ENCODE measurements at regions not wholly inside any gene's neighbourhood (a gene's known extent, or its start where the extent isn't known, plus 50 kb on each side); places are given as distances from the start of the nearest gene placed in this dataset.

GRCh38 chr6:147078106-147078505, 126.1 kb upstream of the STXBP5 start:
- H3K27me3 ChIP-seq (replicated peaks in 1 of 2; ENCODE audit: control insufficient read depth in 2 of 2, insufficient read depth in 2 of 2, low read length in 1 of 2), result no peaks in the 10 kb centered on the region
- ChIA-PET SMC1A (ENCODE audit: uncharacterized antibody, unreplicated experiment) (no interaction called here), CTCF (interaction anchor here (0.6 kb wide), 1 partner anchor 230 kb away, joined by 3 read pairs; no protein-coding TSS in a partner anchor), POLR2A (no interaction called here), RAD21 (ENCODE audit: unreplicated experiment) (no interaction called here)
- no peaks in the 10 kb centered on the region for H3K9me3 ChIP-seq (replicated peaks; ENCODE audit: control insufficient read depth, insufficient read depth, low read length)
- H2AFZ ChIP-seq (ENCODE audit: control insufficient read depth, low read depth, low read length), result no peak overlapping the region
- H3K9ac ChIP-seq (ENCODE audit: control insufficient read depth, insufficient read depth, low read length), result no peak overlapping the region
- no peaks in the 10 kb centered on the region for H4K20me1 ChIP-seq (ENCODE audit: control insufficient read depth, insufficient read depth)
- H3K27ac ChIP-seq (ENCODE audit: control insufficient read depth, insufficient read depth), result no peak overlapping the region
- 41% methylated on average over 2 of the region's 2 CpGs for whole genome bisulfite sequencing (ENCODE audit: insufficient coverage, insufficient replicate concordance, low lambda C conversion rate, missing lambda C conversion rate)
- no peak overlapping the region for H3K4me2 ChIP-seq (ENCODE audit: control insufficient read depth, insufficient read depth)
- H3K79me2 ChIP-seq (ENCODE audit: control insufficient read depth, insufficient read depth, low read length), result no peaks in the 10 kb centered on the region
- ATAC-seq, result no peak
- H3K36me3 ChIP-seq (ENCODE audit: control insufficient read depth in 2 of 2, insufficient read depth in 2 of 2, low read length in 1 of 2), result no peaks in the 10 kb centered on the region
- intact Hi-C loops (cut with micrococcal nuclease; ENCODE audit: unreplicated experiment) (no loop called here), in situ Hi-C loops (cut with MboI) (no loop called here)
- BruUV-seq (replicated peaks), result no TSS peak
- TF ChIP-seq SREBF2 (IDR thresholded peaks at IDR 0.05; ENCODE audit: low read length) (no peak), HDGF (IDR thresholded peaks at IDR 0.05) (no peak), MLLT1 (IDR thresholded peaks at IDR 0.05) (no peak), MTA2 (IDR thresholded peaks at IDR 0.05; ENCODE audit: low read depth) (no peak), ELK1 (IDR thresholded peaks at IDR 0.05; ENCODE audit: low read depth, low read length) (no peak), ETV6 (conservative IDR thresholded peaks at IDR 0.05 in 1 of 2, IDR thresholded peaks at IDR 0.05 in 1 of 2; ENCODE audit: borderline replicate concordance in 1 of 2, low read depth in 1 of 2) (no peak), JUND (IDR thresholded peaks at IDR 0.05; ENCODE audit: low read depth, low read length) (no peak)
- no peak overlapping the region for H3K4me3 ChIP-seq
- H3K4me1 ChIP-seq (ENCODE audit: control insufficient read depth, insufficient read depth, low read length), result no peaks in the 10 kb centered on the region
- FAIRE-seq, result no peak
- DNase-seq (ENCODE audit: low read depth, low spot score), result no peak

Measured in GM12878 (cell line).